Activated T-helper 1 cell treated with anti-CD3 and anti-CD28 coated beads, Interleukin-2, amount 50 U/mL, for 16 hours (primary cell): ENCODE measurements at regions not wholly inside any gene's neighbourhood (a gene's known extent, or its start where the extent isn't known, plus 50 kb on each side); places are given as distances from the start of the nearest gene placed in this dataset.
"Not testable (repeated sequence)": the region's sequence is repeated elsewhere in the genome, so short reads cannot be mapped to it uniquely, and the experiment has no call there.

Source experiments
- DNase-seq, 2 donors: peaks; one replicate each; pipeline ENCODE4 v3.0.0-alpha.2; 2020; ENCODE audit warnings: low read depth in 1 of 2, low spot score in 1 of 2

GRCh38 chr11:115627666-115628460 is 123.6 kb upstream of the CADM1 start:
- DNase-seq = no peak

GRCh38 chr11:115627071-115627470 is 122.9 kb upstream of the CADM1 start:
- no peak for DNase-seq

- DNase-seq = no peak
These were observed 122.2 kb upstream of the CADM1 start for GRCh38 chr11:115626414-115626813.

- no peak for DNase-seq
These were observed 121.3 kb upstream of the CADM1 start for GRCh38 chr11:115625502-115625901.

- no peak for DNase-seq
These were observed 119.8 kb upstream of the CADM1 start for GRCh38 chr11:115624065-115624464.

- no peak for DNase-seq
These were observed 118.8 kb upstream of the CADM1 start for GRCh38 chr11:115623021-115623451.

GRCh38 chr11:115618428-115618827 is 114.2 kb upstream of the CADM1 start:
- no peak for DNase-seq

- no peak for DNase-seq
These were observed 113.6 kb upstream of the CADM1 start for GRCh38 chr11:115617767-115618166.

- no peak for DNase-seq
These were observed 112.8 kb upstream of the CADM1 start for GRCh38 chr11:115616971-115617370.

- no peak for DNase-seq
These were observed 109.9 kb upstream of the CADM1 start for GRCh38 chr11:115613986-115614632.

- DNase-seq = no peak
These were observed 108.8 kb upstream of the CADM1 start for GRCh38 chr11:115613004-115613403.

GRCh38 chr11:115612046-115612730 is 108.0 kb upstream of the CADM1 start:
- no peak for DNase-seq

GRCh38 chr11:115611343-115611742 is 107.1 kb upstream of the CADM1 start:
- DNase-seq = no peak

- DNase-seq = no peak
These were observed 106.7 kb upstream of the CADM1 start for GRCh38 chr11:115610908-115611307.

GRCh38 chr11:115610234-115610633 is 106.0 kb upstream of the CADM1 start:
- not testable (repeated sequence) for DNase-seq

GRCh38 chr11:115608976-115609375 is 104.8 kb upstream of the CADM1 start:
- no peak for DNase-seq

GRCh38 chr11:115607621-115608221 is 103.5 kb upstream of the CADM1 start:
- no peak for DNase-seq

GRCh38 chr11:115606498-115607220 is 102.4 kb upstream of the CADM1 start:
- DNase-seq = no peak

- DNase-seq = no peak
These were observed 101.8 kb upstream of the CADM1 start for GRCh38 chr11:115605871-115606497.

- DNase-seq = not testable (repeated sequence)
These were observed 101.2 kb upstream of the CADM1 start for GRCh38 chr11:115605397-115605796.
